SIG-M5 (cell line): ENCODE measurements at regions not wholly inside any gene's neighbourhood (a gene's known extent, or its start where the extent isn't known, plus 50 kb on each side); places are given as distances from the start of the nearest gene placed in this dataset.
A peak's percentile ranks its signal among the peaks of the same experiment; 100 is the strongest.

Experiments used
- DNase-seq: peaks from one replicate; lab custom pipeline; 2025; lab: John Stamatoyannopoulos, UW

GRCh38 chr14:22097586-22098292 lies 424.1 kb upstream of the OR4E1 start:
- DNase-seq, result no peak

GRCh38 chr14:22097072-22097471 lies 423.5 kb upstream of the OR4E1 start:
- no peak for DNase-seq

GRCh38 chr14:22096514-22096895 lies 422.9 kb upstream of the OR4E1 start:
- DNase-seq, result no peak

- DNase-seq, result no peak
Measured at GRCh38 chr14:22095860-22096513, 422.4 kb upstream of the OR4E1 start.

- DNase-seq, result no peak
Measured at GRCh38 chr14:22089940-22090339, 416.3 kb upstream of the OR4E1 start.

- DNase-seq, result no peak
Measured at GRCh38 chr14:22088614-22089342, 415.2 kb upstream of the OR4E1 start.

GRCh38 chr14:22086131-22086530 lies 412.5 kb upstream of the OR4E1 start:
- no peak for DNase-seq

GRCh38 chr14:22084393-22085281 lies 411.0 kb upstream of the OR4E1 start:
- no peak for DNase-seq

- no peak for DNase-seq
Measured at GRCh38 chr14:22081337-22081736, 407.7 kb upstream of the OR4E1 start.

- DNase-seq, result no peak
Measured at GRCh38 chr14:22079766-22080165, 406.1 kb upstream of the OR4E1 start.

- peak; percentile 17 for DNase-seq
Measured at GRCh38 chr14:22073801-22074200, 400.2 kb upstream of the OR4E1 start.

- no peak for DNase-seq
Measured at GRCh38 chr14:22071006-22071405, 397.4 kb upstream of the OR4E1 start.

- DNase-seq, result no peak
Measured at GRCh38 chr14:22070119-22070982, 396.7 kb upstream of the OR4E1 start.

- no peak for DNase-seq
Measured at GRCh38 chr14:22065347-22065746, 391.7 kb upstream of the OR4E1 start.

GRCh38 chr14:22059201-22059600 lies 385.6 kb upstream of the OR4E1 start:
- no peak for DNase-seq

- no peak for DNase-seq
Measured at GRCh38 chr14:22052795-22053194, 379.2 kb upstream of the OR4E1 start.

- DNase-seq, result no peak
Measured at GRCh38 chr14:22047115-22047514, 373.5 kb upstream of the OR4E1 start.

GRCh38 chr14:22046063-22046462 lies 372.4 kb upstream of the OR4E1 start:
- DNase-seq, result no peak

- DNase-seq, result no peak
Measured at GRCh38 chr14:22044193-22044592, 370.6 kb upstream of the OR4E1 start.

- DNase-seq, result no peak
Measured at GRCh38 chr14:22040781-22041125, 367.1 kb upstream of the OR4E1 start.
